A549 (cell line): ENCODE measurements at regions not wholly inside any gene's neighbourhood (a gene's known extent, or its start where the extent isn't known, plus 50 kb on each side); places are given as distances from the start of the nearest gene placed in this dataset.

Experiments
- ATAC-seq, 2 experiments: fragments of 200-7000 bp in 1 of 2; fragments of >200 bp in 1 of 2; cut with Nextera tagmentation in 1 of 2; cut with Tn5 transposase in 1 of 2; 3 replicates each; pipeline versions ENCODE4 v1.8.0 to v1.9.1; 2018 to 2020; ENCODE audit warnings: mild to moderate bottlenecking in 1 of 2, moderate library complexity in 1 of 2
- CTCF ChIA-PET: fragments of 300-600 bp; sonication (Branson Sonifier 250); formaldehyde crosslinking; extraction: SDS; loops from one replicate; lab custom pipeline; 2021; ENCODE audit warnings: antibody characterized with exemption, inconsistent platforms; lab: Yijun Ruan, JAX
- POLR2A ChIA-PET: fragments of 350-600 bp; formaldehyde crosslinking; extraction: SDS; loops from one replicate; lab custom pipeline; 2021; ENCODE audit warnings: antibody characterized with exemption, inconsistent platforms; lab: Yijun Ruan, JAX
- DNase-seq, 2 experiments: peaks; one replicate each; pipeline versions ENCODE4 v3.0.0 to v3.0.0-alpha.2; 2011 to 2016; ENCODE audit warnings: low read depth in 1 of 2, low spot score in 1 of 2
- FAIRE-seq: peaks from 2 replicates; lab custom pipeline; 2011; peaks lifted over from hg19 to GRCh38; lab: Jason Lieb, UNC
- H3K27ac ChIP-seq, 2 experiments: fragments of >200 bp; sonication (Bioruptor Twin); formaldehyde crosslinking; 3 replicates each; pipeline ENCODE4 v1.5.1; 2016 to 2017
- H3K4me1 ChIP-seq: fragments of >200 bp; sonication (Bioruptor Twin); formaldehyde crosslinking; 3 replicates; pipeline ENCODE4 v1.6.1; 2016
- H3K4me2 ChIP-seq: fragments of >200 bp; sonication (Bioruptor Twin); formaldehyde crosslinking; 3 replicates; pipeline ENCODE4 v1.6.1; 2016
- H3K4me3 ChIP-seq: fragments of >200 bp; sonication (Bioruptor Twin); formaldehyde crosslinking; 3 replicates; pipeline ENCODE4 v1.5.1; 2016
- H3K9me3 ChIP-seq: fragments of >200 bp; sonication (Bioruptor Twin); formaldehyde crosslinking; 3 replicates; pipeline ENCODE4 v1.6.1; 2016
- BCL3 ChIP-seq: fragments of >200 bp; sonication (Bioruptor Twin); formaldehyde crosslinking; IDR thresholded peaks from 3 replicates; pipeline ENCODE4 v1.6.1; 2016
- BHLHE40 ChIP-seq: IDR thresholded peaks from 2 replicates; pipeline ENCODE4 v1.6.1; 2012; ENCODE audit warnings: low read depth, low read length, inconsistent platforms
- CBX8 ChIP-seq: fragments of 200-600 bp; sonication (generic); IDR thresholded peaks from 2 replicates; pipeline ENCODE4 v1.6.1; 2016
- CEBPB ChIP-seq, 2 experiments: fragments of >200 bp in 1 of 2; sonication (Bioruptor Twin) in 1 of 2; formaldehyde crosslinking in 1 of 2; IDR thresholded peaks; 2 replicates each; pipeline ENCODE4 v1.6.1; 2012 to 2016
- CHD2 ChIP-seq: fragments of 150-350 bp; IDR thresholded peaks from 2 replicates; pipeline ENCODE4 v1.6.1; 2014; ENCODE audit warnings: low read length; ENCODE audit not compliant: partially characterized antibody
- CHD4 ChIP-seq: fragments of 200-600 bp; sonication (generic); IDR thresholded peaks from 2 replicates; pipeline ENCODE4 v1.6.1; 2016; ENCODE audit warnings: antibody characterized with exemption, mild to moderate bottlenecking, borderline replicate concordance
- EHF ChIP-seq: fragments of 250-450 bp; sonication (Bioruptor Pico); IDR thresholded peaks from 2 replicates; pipeline ENCODE4 v1.5.0; 2020; ENCODE audit warnings: mild to moderate bottlenecking
- EHMT2 ChIP-seq: fragments of 200-600 bp; sonication (generic); IDR thresholded peaks from 2 replicates; pipeline ENCODE4 v1.6.1; 2016; ENCODE audit warnings: antibody characterized with exemption, low read depth, mild to moderate bottlenecking, moderate library complexity
- ESRRA ChIP-seq: fragments of 150-350 bp; IDR thresholded peaks from 2 replicates; pipeline ENCODE4 v1.6.1; 2014; ENCODE audit warnings: mild to moderate bottlenecking, low read length, borderline replicate concordance
- FOSB ChIP-seq: fragments of 250-450 bp; sonication (Bioruptor Pico); IDR thresholded peaks from 2 replicates; pipeline ENCODE4 v1.5.0; 2020; ENCODE audit warnings: mild to moderate bottlenecking, moderate library complexity
- FOSL2 ChIP-seq, 2 experiments: fragments of 450-650 bp in 1 of 2; fragments of >200 bp in 1 of 2; sonication (Bioruptor Twin) in 1 of 2; formaldehyde crosslinking; IDR thresholded peaks; 2 replicates each; pipeline versions ENCODE4 v1.5.0 to v1.6.1; 2016 to 2020; ENCODE audit warnings: mild to moderate bottlenecking in 1 of 2, moderate library complexity in 1 of 2
- HOXB13 ChIP-seq: fragments of 250-450 bp; sonication (Bioruptor Pico); IDR thresholded peaks from 2 replicates; pipeline ENCODE4 v1.5.0; 2020; ENCODE audit warnings: low read depth, mild to moderate bottlenecking, moderate library complexity
- JUN ChIP-seq, 2 experiments: fragments of >200 bp; sonication (Bioruptor Twin); formaldehyde crosslinking; IDR thresholded peaks; 2 replicates in 1 of 2; 3 replicates in 1 of 2; pipeline ENCODE4 v1.6.1; 2016 to 2017
- MYC ChIP-seq: IDR thresholded peaks from 2 replicates; pipeline ENCODE4 v1.6.1; 2012; ENCODE audit warnings: mild to moderate bottlenecking, inconsistent platforms, low read length, improper control_type of control experiment, borderline replicate concordance
- NFE2L2 ChIP-seq: fragments of 150-350 bp; conservative IDR thresholded peaks from 2 replicates; pipeline ENCODE4 v1.6.1; 2014; ENCODE audit warnings: low read length
- NPAS2 ChIP-seq: fragments of 250-450 bp; sonication (Bioruptor Pico); IDR thresholded peaks from 2 replicates; pipeline ENCODE4 v1.8.0; 2022; ENCODE audit warnings: mild to moderate bottlenecking, moderate library complexity, borderline replicate concordance
- POLR2AphosphoS2 ChIP-seq: conservative IDR thresholded peaks from 2 replicates; pipeline ENCODE4 v1.6.1; 2012; ENCODE audit warnings: low read length, improper control_type of control experiment, inconsistent platforms
- TFCP2L1 ChIP-seq: fragments of 250-450 bp; sonication (Bioruptor Pico); IDR thresholded peaks from 2 replicates; pipeline ENCODE4 v1.5.0; 2021; ENCODE audit warnings: mild to moderate bottlenecking
- ZNF302 ChIP-seq: fragments of 250-450 bp; sonication (Bioruptor Pico); IDR thresholded peaks from 2 replicates; pipeline ENCODE4 v1.9.0; 2021; ENCODE audit warnings: inconsistent platforms, mild to moderate bottlenecking, moderate library complexity
- WGBS: methylation state at CpG from one replicate; pipeline ENCODE4 v1.1.6; 2017; ENCODE audit errors: missing lambda C conversion rate; 5-methylcytosine and 5-hydroxymethylcytosine counted together
- TF ChIP-seq, protein P1 (sequence below): fragments of 150-350 bp; IDR thresholded peaks from 2 replicates; pipeline ENCODE4 v1.6.1; 2014; ENCODE audit warnings: low read depth, mild to moderate bottlenecking, low read length
- TF ChIP-seq, protein P2 (sequence below): IDR thresholded peaks from 2 replicates; pipeline ENCODE4 v1.6.1; 2012
- TF ChIP-seq, protein P3 (sequence below): fragments of 450-650 bp; IDR thresholded peaks from 2 replicates; pipeline ENCODE4 v1.6.1; 2014; ENCODE audit warnings: antibody characterized with exemption
- TF ChIP-seq, protein P4 (sequence below): fragments of >200 bp; sonication (Bioruptor Twin); formaldehyde crosslinking; IDR thresholded peaks from 2 replicates; pipeline ENCODE4 v1.6.1; 2016

- Histone ChIP-seq H3K4me3 (no peak overlapping the region), H3K27ac (no peak overlapping the region), H3K9me3 (no peaks in the 10 kb centered on the region), H3K4me1 (peaks cover 23% of the 10 kb centered on the region), H3K4me2 (no peak overlapping the region)
- TF ChIP-seq HOXB13 (CRISPR knock-in tag) (no peak), EHF (CRISPR knock-in tag) (no peak), NPAS2 (no peak), CHD4 (no peak), CHD2 (no peak), POLR2AphosphoS2 (no peak), JUN (IDR thresholded peaks at IDR 0.05) (no peak), BHLHE40 (no peak), NFE2L2 (no peak)
- TF ChIP-seq, protein P1, sequence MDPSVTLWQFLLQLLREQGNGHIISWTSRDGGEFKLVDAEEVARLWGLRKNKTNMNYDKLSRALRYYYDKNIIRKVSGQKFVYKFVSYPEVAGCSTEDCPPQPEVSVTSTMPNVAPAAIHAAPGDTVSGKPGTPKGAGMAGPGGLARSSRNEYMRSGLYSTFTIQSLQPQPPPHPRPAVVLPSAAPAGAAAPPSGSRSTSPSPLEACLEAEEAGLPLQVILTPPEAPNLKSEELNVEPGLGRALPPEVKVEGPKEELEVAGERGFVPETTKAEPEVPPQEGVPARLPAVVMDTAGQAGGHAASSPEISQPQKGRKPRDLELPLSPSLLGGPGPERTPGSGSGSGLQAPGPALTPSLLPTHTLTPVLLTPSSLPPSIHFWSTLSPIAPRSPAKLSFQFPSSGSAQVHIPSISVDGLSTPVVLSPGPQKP, result no peak
- TF ChIP-seq, protein P2, sequence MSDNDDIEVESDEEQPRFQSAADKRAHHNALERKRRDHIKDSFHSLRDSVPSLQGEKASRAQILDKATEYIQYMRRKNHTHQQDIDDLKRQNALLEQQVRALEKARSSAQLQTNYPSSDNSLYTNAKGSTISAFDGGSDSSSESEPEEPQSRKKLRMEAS, result no peak
- FAIRE-seq (peak; percentile 67), DNase-seq (no peak), ATAC-seq (no peak)
- ChIA-PET POLR2A (no interaction called here), CTCF (interaction anchor here (0.7 to 10.1 kb wide), 5 partner anchors 10 to 620 kb away, joined by 3 to 151 read pairs (median 4); no protein-coding TSS in a partner anchor)
- WGBS, result 79% methylated on average over 8 of the region's 8 CpGs
Observed at GRCh38 chr15:62745621-62746225, 296.8 kb upstream of the TPM1 start.

DNA sequence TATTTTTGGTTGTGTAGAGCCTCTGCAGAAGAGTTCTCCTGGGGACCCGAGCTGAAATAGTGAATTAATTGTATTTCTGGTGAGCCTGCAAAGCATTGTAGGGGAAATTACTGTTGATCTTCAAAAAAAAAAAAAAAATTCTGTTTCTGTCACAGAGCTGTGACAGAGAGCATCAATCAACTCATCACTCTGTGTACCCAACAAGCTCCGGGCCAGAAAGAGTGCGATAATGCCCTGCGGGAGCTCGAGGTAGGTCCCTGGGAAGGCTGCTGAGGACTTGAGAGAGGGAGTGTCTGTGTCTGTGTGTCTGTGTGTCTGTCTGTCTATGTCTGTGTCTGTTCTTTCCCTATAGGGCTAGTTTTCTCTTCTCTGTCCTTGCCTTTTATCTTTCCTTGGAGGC is 294.4 kb upstream of the TPM1 start:
- Histone ChIP-seq H3K4me1 (peaks cover 12% of the 10 kb centered on the region), H3K27ac (no peak overlapping the region), H3K4me3 (no peak overlapping the region), H3K4me2 (no peak overlapping the region), H3K9me3 (no peaks in the 10 kb centered on the region)
- ATAC-seq (no peak), DNase-seq (no peak), FAIRE-seq (no peak)
- TF ChIP-seq BCL3 (no peak), BHLHE40 (no peak), CBX8 (no peak), CEBPB (IDR thresholded peaks at IDR 0.05) (no peak), CHD2 (no peak), JUN (IDR thresholded peaks at IDR 0.05) (no peak), POLR2AphosphoS2 (no peak), MYC (no peak), ZNF302 (CRISPR knock-in tag) (no peak), TFCP2L1 (CRISPR knock-in tag) (no peak), FOSL2 (IDR thresholded peaks at IDR 0.05) (no peak), FOSL2 (CRISPR knock-in tag; IDR thresholded peaks at IDR 0.05) (no peak), EHMT2 (no peak), ESRRA (no peak), FOSB (CRISPR knock-in tag) (no peak)
- TF ChIP-seq, protein P3, sequence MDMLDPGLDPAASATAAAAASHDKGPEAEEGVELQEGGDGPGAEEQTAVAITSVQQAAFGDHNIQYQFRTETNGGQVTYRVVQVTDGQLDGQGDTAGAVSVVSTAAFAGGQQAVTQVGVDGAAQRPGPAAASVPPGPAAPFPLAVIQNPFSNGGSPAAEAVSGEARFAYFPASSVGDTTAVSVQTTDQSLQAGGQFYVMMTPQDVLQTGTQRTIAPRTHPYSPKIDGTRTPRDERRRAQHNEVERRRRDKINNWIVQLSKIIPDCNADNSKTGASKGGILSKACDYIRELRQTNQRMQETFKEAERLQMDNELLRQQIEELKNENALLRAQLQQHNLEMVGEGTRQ, result no peak
- TF ChIP-seq, protein P2, result no peak
- TF ChIP-seq, protein P4, sequence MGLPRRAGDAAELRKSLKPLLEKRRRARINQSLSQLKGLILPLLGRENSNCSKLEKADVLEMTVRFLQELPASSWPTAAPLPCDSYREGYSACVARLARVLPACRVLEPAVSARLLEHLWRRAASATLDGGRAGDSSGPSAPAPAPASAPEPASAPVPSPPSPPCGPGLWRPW, result no peak
- ChIA-PET POLR2A (no interaction called here), CTCF (interaction anchor here (1.1 to 10.1 kb wide), 3 partner anchors 8 to 300 kb away, joined by 3 to 151 read pairs (median 4); no protein-coding TSS in a partner anchor)
- 69% methylated on average over 5 of the region's 5 CpGs for WGBS
